SK-N-SH treated with all-trans-retinoic acid at 6 μM for 48 hours (cell line): ENCODE measurements at regions not wholly inside any gene's neighbourhood (a gene's known extent, or its start where the extent isn't known, plus 50 kb on each side); places are given as distances from the start of the nearest gene placed in this dataset.

Source experiments
- OSR1 ChIP-seq: fragments of 250-450 bp; sonication (Bioruptor Pico); IDR thresholded peaks from 2 replicates; pipeline ENCODE4 v1.8.0; 2022; ENCODE audit warnings: moderate library complexity, mild to moderate bottlenecking, inconsistent platforms
- PATZ1 ChIP-seq: fragments of 250-450 bp; sonication (Bioruptor Pico); IDR thresholded peaks from 2 replicates; pipeline ENCODE4 v1.8.0; 2020; ENCODE audit warnings: mild to moderate bottlenecking, moderate library complexity, borderline replicate concordance
- ZC3H10 ChIP-seq: fragments of 250-450 bp; sonication (Bioruptor Pico); IDR thresholded peaks from 2 replicates; pipeline ENCODE4 v1.5.1; 2021; ENCODE audit warnings: mild to moderate bottlenecking, moderate library complexity
- ZFP3 ChIP-seq: fragments of 250-450 bp; sonication (Bioruptor Pico); IDR thresholded peaks from 2 replicates; pipeline ENCODE4 v1.5.0; 2020; ENCODE audit warnings: mild to moderate bottlenecking, moderate library complexity
- ZFP30 ChIP-seq: fragments of 450-650 bp; formaldehyde crosslinking; IDR thresholded peaks from 2 replicates; pipeline ENCODE4 v1.5.0; 2022; ENCODE audit warnings: mild to moderate bottlenecking, moderate library complexity
- ZNF70 ChIP-seq: fragments of 450-650 bp; formaldehyde crosslinking; IDR thresholded peaks from 2 replicates; pipeline ENCODE4 v1.5.0; 2020; ENCODE audit warnings: mild to moderate bottlenecking, moderate library complexity

GRCh38 chr7:65804887-65805286, 68.0 kb upstream of the VKORC1L1 start:
- no peak for TF ChIP-seq ZC3H10 (CRISPR knock-in tag)
- no peak for TF ChIP-seq OSR1 (CRISPR knock-in tag)
- TF ChIP-seq PATZ1 = no peak
- no peak for TF ChIP-seq ZNF70
- TF ChIP-seq ZFP3 = no peak
- no peak for TF ChIP-seq ZFP30
